ENCODE measurements at regions not wholly inside any gene's neighbourhood (a gene's known extent, or its start where the extent isn't known, plus 50 kb on each side); places are given as distances from the start of the nearest gene placed in this dataset.

DNA sequence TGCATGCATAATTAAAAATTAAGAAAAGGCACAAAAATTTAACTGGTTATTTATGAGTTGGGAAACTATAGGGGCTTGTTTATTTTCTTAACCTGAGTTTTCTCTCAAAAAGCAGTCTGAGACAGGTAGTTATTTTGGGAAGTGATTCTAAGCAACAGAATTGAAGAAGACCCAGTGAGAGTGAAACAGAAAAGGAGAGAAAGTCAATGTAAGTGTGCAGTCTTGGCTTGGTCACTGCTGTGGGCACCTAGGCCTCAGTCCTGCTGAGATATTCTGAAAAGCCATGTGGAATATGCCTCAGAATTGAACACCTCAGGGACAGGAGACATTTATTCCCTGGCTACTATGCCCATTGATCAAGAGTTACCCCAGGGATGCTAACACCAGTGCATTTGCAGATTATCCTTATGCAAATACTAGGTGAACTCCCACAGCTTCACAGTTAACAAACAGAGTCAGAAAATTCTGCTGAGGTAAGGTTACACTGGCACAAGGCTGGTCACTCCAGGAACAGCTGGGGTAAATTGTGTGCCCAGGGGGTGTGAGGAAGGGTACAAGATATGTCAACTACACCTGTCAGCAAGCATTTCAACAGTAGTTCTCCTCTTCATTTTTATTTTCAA lies 222.7 kb downstream of the EFHB start:
- DNase-seq: no peak

GRCh38 chr3:19702416-19703078 lies 231.5 kb downstream of the EFHB start:
- no peak for DNase-seq

GRCh38 chr3:19688767-19689166 lies 245.2 kb downstream of the EFHB start:
- DNase-seq: no peak

- no peak for DNase-seq
These were observed 265.9 kb downstream of the EFHB start for GRCh38 chr3:19668163-19668562.

GRCh38 chr3:19662486-19662885 lies 271.5 kb downstream of the EFHB start:
- DNase-seq: no peak

GRCh38 chr3:19652336-19652735 lies 281.7 kb downstream of the EFHB start:
- DNase-seq: no peak

- no peak for DNase-seq
These were observed 288.9 kb downstream of the EFHB start for GRCh38 chr3:19645093-19645492.

- no peak for DNase-seq
These were observed 289.6 kb downstream of the EFHB start for GRCh38 chr3:19644405-19644804.

- no peak for DNase-seq
These were observed 292.6 kb downstream of the EFHB start for GRCh38 chr3:19641408-19641807.

DNA sequence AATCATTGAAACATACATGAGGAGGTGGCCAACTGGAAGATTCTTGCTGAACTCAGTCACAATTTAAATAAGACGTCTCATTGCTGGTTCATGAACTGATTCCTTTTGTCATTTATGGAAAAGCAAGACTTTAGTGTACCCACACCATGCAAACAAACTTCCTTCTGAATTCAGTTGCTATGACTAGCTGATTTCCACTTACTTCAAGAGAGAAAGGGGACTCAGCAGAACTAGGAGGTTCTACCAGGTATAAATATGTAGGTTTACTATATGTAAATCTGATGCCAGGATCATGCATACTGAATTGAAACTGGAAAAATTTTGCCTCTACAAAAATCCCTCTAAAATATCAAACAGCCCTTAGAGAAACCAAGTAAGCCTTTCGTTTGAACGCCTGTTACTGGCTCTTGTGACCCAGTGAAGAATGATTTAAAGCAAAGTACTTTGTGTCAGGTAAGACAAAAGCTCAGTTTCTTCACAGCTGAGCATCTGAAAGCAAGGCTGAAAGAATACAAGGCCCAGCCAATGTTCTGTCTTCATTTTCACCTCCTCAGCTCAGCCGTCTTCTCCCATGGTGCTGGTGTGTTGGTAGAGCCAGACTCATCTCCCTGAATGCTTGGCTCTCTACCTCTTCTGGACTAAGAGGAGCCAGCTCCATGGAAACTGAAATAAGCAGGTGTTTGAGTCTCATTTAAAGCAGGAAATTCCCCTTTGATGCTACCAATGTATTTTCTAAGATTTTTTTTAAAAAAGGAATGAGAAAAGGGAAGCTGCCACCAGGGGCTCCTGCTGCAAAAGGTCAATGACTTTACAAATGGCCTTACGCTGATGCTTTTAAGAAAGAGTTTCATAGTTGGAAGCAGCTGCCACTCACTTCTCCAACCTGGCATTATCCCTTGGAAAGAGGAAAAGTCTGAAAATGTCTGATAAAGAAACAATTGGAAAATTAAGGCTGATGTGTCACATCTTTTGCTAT lies 301.6 kb downstream of the EFHB start:
- DNase-seq: no peak

- no peak for DNase-seq
These were observed 335.1 kb downstream of the EFHB start for GRCh38 chr3:19598870-19599269.

- no peak for DNase-seq
These were observed 337.6 kb downstream of the EFHB start for GRCh38 chr3:19596408-19596807.

DNA sequence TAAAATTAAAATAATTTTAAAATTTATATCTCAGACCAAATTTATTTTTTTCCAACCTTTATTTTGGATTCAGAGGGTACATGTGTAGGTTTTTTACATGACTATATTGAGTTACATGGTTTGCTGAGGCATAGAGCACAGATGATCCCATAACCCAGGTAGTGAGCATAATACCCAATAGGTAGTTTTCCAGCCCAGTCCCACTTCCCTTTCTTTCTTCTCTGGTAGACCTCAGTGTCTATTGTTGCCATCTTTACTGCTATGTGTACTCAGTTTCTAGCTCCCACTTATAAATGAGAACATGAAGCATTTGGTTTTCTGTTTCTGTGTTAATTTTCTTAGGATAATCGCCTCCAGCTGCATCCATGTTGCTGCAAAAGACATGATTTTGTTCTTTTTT lies 338.1 kb downstream of the EFHB start:
- no peak for DNase-seq

Data from kidney glomerular epithelial cell (primary cell).